Left forelimb (tissue), 1 donor: ENCODE measurements at regions not wholly inside any gene's neighbourhood (a gene's known extent, or its start where the extent isn't known, plus 50 kb on each side); places are given as distances from the start of the nearest gene placed in this dataset.
A peak's percentile ranks its signal among the peaks of the same experiment; 100 is the strongest.
"Not testable (repeated sequence)": the region's sequence is repeated elsewhere in the genome, so short reads cannot be mapped to it uniquely, and the experiment has no call there.

Experiments
- DNase-seq: peaks from one replicate; pipeline ENCODE4 v3.0.0-alpha.2; 2018; ENCODE audit warnings: low spot score

DNA sequence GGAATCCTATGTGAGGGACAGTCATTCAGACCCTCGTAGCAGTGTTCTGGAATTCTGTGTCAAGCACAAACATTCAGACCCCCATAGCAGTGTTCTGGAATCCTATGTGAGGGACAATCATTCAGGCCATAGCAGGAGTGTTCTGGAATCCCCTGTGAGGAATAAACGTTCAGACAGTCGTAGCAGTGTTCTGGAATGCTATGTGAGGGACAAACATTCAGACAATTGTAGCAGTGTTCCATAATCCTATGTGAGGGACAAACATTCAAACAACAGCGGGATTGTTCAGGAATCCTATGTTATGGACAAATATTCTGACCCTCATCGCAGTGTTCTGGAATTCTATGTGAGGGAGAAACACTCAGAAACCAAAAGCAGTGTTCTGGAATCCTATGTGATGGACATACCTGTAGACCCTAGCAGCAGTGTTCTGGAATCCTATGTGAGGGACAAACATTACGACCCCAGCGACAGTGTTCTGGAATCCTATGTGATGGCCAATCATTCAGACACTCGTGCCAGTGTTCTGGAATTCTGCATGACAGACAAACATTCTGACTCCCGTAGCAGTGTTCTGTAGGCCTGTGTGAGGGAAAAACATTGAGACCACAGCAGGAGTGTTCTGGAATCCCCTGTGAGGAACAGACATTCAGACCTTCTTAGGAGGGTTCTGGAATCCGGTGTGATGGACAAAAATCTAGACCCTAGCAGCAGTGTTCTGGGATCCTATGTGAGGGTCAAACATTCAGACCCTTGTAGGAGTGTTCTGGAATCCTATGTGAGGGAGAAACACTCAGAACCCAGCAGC is 388.1 kb upstream of the SPATA31A5 start:
- not testable (repeated sequence) for DNase-seq

DNA sequence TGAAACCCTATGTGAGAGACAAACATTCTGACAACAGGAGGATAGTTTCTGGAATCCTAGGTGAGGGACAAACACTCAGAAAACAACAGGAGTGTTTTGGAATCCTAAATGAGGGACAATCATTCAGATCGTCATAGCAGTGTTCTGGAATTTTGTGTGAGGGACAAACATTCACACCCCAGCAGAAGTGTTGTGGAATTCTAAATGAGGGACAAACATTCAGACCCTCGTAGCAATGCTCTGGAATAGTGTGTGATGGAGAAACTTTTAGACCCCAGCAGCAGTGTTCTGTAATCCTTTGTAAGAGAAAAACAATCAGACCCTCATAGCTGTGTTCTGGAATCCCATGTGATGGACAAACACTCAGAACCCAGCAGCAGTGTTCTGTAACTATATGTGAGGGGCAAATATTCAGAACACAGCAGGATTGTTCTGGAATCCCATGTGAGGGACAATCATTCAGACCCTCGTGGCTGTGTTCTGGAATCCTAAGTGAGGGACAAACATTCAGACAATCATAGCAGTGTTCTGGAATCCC is 387.4 kb upstream of the SPATA31A5 start:
- not testable (repeated sequence) for DNase-seq

DNA sequence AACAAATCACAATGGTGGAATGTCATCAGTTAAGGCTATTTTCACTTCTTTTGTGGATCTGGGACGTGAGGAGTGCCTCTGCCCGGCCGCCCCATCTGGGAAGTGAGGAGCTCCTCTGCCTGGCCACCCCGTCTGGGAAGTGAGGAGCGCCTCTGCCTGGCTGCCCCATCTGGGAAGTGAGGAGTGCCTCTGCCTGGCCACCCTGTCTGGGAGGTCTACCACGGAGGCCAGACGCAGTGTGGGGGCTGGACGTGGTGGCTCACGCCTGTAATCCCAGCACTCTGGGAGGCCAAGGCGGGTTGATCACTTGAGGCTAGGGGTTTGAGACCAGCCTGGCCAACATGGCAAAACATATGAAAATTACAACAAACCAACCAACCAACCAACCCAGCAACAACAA is 369.7 kb upstream of the SPATA31A5 start:
- not testable (repeated sequence) for DNase-seq

DNA sequence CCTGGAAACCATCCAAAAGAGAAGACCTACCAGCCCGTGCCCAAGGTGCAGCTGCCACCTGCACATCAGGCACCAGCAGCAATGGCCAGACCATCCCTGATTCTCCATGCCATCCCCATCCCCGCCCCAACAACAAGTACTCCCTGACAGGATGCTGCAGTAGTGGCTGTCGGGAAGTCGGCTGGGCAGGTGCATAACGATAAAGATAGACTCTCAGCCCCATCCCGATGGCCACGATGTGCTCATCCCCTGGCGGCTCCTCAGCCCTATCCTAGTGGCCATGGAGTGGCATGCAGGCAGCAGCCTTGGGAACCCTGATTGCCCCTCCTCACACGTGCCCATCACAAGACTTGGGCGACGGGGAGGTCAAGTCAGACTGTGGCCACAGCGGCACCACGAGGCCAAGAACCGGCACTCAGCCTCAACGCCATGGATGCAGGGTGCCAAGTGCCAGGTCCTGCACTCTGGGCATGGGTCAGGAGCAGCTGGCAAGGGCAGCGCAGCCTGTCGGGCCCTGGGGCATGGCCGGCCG is 368.8 kb upstream of the SPATA31A5 start:
- DNase-seq = no peak

DNA sequence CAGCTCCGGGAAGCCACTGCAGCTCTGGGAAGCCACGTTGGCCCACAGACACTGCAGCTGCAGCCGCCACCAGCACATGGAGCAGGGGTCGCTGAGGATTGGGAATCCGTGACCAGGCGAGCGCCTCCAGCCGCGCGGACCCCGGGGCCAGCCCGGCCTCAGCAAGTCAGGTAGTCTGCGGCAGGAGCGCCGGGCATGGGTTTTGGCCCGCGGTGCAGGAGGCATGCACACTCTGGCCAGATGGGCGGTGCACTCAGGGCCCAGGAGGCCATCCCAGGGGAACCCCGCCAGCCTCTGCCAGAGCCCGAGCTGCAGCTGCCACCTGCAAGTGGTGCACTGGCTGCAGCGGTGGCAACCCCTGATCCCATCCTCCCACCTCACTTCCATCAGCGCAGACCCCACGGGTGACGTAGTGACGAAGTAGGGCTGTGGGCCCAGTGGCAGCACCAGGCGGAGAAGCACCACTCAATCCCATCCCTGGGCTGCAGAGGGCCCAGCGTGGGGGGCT is 368.3 kb upstream of the SPATA31A5 start:
- peak; percentile 62 for DNase-seq

DNA sequence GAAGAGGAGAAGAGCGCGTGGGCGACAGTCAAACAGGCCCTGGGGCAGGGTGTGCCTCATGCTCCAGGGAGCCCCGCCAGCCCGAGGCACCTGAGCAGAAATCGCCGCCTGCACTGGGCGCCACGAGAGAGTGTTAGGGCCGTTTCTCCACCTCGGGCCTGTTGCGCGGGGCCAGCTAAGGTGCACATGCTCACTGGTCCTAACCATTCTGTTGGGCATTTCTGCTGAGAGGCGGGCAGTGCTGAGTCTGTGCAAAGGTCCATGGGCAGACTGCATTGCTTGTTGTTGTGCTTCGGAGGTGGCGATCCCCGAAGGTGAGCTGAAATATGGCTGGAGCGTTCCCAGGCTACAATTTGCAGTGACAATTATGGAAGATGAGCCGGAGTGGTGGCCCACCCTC is 367.8 kb upstream of the SPATA31A5 start:
- no peak for DNase-seq

DNA sequence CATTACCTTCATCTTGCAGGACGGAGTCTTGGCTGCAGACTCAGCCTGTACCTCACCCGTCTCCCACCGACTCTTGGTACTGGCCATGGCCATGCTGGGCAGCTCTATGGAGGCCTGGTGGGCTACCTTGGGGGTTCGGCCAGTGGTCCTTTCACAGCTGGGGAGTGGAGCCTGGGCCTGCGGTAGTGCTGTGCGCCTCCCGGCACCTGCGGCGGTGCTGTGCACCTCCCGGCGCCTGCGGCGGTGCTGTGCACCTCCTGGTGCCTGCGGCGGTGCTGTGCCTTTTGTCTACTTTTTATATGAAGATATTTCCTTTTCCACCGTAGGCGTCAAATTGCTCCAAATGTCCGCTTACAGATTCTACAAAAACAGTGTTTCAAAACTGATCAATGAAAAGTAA is 367.2 kb upstream of the SPATA31A5 start:
- not testable (repeated sequence) for DNase-seq
